ENCODE measurements at regions not wholly inside any gene's neighbourhood (a gene's known extent, or its start where the extent isn't known, plus 50 kb on each side); places are given as distances from the start of the nearest gene placed in this dataset.

GRCh38 chr6:48833916-48834315 is 629.1 kb downstream of the MMUT start:
- TF ChIP-seq CTCF (IDR thresholded peaks at IDR 0.05) (no peak), ZFX (IDR thresholded peaks at IDR 0.05; ENCODE audit: borderline replicate concordance) (no peak)
